ENCODE measurements at regions not wholly inside any gene's neighbourhood (a gene's known extent, or its start where the extent isn't known, plus 50 kb on each side); places are given as distances from the start of the nearest gene placed in this dataset.
"Not testable (repeated sequence)": the region's sequence is repeated elsewhere in the genome, so short reads cannot be mapped to it uniquely, and the experiment has no call there.

DNA sequence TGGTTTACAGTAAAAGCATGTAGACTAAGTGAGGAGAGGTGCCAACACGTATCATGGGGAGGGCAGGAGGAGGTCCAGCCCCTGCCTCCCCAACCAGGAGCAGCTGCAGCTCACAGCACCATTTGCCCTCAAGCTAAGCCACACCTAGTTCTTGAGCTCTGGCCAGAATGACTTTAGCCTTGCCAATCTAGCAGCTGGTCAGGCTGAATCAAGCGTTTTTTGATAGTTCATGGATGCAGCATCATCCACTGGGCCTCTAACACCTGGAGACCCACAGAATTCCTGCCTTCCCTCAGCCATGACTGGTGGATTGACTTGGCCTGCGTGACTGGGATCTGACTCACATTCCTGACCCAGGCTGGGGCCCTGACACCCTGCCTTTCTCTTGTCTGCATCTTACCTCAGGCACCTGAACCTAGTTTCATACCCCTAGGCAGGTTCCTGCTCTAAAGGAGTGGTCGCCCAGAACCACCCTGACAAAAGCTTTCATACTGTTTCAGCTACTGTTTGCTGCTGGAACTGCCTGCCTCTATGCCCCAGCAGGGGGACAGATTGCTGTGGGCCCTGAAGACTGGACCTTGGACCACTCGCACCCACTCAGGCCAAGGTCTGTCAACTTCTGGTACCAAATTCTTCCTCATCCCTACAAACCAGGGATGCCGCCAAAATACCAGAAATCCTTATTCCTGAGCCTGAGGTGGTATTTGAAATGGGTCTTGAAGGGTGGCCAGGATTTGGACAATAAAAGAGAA lies 122.3 kb downstream of the QRSL1 start:
- ChIA-PET POLR2A (no interaction called here), CTCF (no interaction called here)

DNA sequence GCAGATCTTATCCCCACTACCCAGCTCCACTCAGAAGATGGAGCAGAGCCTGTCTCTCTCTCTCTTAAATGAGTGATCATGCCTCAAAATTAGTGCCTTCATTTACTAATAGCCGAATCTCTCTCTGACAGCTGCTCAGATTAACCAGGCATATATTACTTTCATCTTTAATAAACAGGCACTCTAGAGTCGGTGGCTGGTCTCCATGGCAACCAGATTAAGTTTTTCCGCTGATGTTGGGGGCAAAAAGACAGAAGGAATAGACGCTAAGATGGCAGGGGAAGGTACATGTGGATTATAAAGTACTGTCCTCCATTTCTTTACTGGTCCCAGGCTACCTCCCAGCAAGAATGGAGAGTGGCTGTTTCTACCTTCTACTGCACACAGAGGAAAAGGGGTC lies 121.6 kb downstream of the QRSL1 start:
- CTCF ChIA-PET, result no interaction called here
- POLR2A ChIA-PET, result no interaction called here

DNA sequence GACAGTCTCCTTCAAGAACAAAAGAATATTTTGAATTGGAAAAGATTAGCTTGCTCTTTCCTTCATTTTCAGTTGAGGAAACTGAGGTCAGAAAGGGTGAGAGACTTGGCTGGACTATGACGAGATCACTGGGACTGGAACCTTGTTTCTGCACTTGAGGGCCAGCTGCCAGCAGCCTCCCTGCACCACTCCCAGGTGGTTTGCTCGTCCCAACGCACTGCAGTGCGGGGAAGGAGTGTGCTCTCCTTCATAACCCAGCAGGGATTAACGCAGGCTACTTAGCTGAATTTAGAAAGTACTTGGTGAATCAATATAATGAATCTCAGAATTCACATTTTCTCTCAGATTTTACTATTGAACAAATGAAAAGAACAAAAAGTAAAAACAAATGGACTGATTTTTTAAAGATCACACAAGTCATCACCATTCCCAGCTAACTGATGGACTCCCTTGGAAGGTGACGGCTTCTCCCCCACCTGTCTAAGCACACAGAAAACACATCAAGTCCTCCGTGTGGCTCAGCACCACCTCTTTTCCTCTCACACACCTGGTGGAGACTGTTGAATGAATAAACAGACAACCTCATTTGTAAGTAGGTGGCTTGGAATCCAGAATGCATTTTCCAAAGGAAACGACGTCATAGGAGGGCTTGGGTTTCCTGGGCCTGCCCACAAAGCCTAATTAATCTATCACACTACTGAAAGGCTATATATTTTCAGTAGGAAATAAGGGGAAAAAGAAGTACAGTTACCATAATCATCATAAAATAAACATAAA lies 121.0 kb downstream of the QRSL1 start:
- ChIA-PET CTCF (no interaction called here), POLR2A (no interaction called here)

DNA sequence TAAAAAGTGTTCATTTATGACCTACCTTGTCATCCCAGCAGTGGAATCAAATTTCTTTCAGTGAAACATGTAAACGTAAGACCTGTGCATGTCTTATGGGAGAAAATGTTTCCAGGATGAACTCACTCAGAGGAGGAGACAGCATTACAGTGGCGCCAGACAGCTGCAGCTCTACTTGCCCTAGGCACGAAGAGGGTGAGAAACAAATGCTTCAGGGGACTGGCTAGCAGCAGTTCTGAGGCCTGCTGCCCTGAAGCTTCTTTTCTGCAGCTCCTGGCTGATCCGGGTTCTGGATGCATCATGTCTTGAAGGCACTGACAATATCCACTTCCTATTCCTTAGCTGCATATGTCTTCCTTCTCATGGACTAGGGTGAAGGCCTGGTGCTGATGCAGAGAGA lies 120.2 kb downstream of the QRSL1 start:
- POLR2A ChIA-PET, result no interaction called here
- CTCF ChIA-PET, result no interaction called here

DNA sequence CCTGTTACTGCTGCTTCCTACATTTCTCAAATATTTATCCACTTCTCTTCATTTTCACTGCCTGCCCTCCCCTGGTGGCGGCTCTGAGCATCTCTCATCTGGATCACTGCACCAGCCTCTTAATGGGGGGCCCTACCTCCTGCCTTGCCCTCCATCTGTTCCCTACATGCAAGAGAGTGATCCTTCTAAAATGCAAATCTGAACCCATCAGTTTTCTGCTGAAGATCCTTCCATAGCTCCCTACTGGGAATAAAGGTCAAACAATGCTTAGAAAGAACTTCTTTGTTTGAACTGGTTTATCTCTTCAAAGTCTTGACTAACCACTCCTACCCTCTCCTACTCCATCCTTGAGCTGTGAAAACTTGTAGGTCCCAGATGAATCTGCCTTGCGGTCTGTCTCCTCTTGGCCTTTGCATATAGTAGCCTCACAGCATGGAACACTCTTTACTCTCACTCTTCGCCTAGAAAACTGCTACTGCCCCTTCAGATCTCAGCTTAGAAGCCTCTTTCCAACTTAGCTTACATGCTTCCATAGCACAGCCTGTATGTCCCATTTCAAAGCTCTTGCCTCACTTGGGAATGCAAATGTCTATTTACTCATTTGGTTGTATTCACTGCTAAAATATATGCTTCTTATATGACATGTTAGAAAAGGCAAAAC lies 119.3 kb downstream of the QRSL1 start:
- CTCF ChIA-PET, result no interaction called here
- POLR2A ChIA-PET, result no interaction called here

DNA sequence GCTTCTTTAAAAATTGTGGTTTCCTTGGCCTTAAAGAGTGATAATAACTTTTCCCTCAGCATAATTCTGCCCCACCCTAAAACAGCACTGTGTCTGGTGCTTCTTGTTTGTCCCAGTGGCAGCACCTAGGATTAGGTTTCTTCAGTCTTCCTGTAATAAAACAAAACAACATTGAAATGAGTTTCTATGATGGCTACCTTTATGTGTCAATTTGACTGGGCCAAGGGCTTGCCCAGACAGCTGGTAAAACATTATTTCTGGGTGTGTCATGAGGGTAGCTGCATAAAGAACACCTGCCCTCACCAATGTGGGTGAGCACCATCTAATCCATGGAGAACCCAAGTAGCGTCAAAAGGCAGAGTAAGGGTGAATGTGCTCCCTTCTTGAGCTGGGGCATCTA lies 117.8 kb downstream of the QRSL1 start:
- ChIA-PET POLR2A (no interaction called here), CTCF (no interaction called here)

DNA sequence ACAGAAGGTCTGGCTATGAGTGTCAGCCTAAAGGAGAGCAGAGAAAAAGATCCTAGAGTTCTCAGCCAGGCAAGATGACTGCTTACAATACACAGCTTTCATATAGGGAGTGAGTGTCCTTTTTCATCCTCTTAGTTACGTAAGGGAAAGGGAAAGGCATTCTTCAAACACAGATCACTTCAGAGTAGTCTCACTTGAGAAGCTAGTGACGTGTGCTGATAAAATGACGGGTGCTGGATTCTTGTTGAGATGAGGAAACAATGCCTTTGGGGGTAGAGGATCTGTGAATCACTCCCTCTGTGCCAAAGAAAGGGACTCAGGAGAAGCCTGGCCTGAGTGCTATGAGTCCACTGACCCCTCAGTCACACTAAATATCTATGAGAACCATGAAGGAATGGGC lies 117.3 kb downstream of the QRSL1 start:
- POLR2A ChIA-PET, result no interaction called here
- CTCF ChIA-PET, result no interaction called here

DNA sequence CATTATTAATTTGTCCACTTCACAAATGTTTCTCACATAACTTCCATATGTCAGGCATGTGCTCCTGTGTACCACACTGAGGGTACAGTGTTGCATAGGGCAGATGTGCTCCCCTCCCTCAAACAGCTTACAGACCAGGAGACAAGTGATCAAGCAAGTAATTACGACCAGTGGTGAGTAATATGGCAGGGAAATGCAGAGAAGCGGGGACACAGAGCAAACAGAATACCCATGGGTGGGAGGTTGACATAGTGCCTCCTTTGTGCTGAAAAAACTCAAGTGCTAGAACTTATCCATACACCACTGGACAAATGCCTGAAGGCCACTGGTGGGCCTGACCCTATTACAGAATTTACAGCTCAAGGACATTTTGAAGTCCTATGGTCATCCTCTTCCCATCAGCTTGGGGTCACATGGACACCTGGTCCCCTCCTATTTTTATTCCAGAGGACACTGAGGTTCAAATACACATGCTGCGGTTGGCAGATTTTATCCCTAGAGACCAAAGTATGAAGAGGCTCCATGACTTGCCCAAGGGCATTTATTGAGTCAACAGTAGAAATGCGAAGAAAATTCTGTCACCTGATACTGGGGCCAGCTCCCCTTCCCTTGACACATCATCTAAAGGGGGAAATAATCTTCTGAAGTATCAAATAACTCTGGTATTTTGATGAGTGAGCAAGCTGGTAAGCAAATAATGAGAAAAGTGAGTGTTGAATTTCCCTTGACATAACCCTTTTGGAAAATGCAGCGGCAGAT lies 116.6 kb downstream of the QRSL1 start:
- ChIA-PET POLR2A (no interaction called here), CTCF (no interaction called here)

DNA sequence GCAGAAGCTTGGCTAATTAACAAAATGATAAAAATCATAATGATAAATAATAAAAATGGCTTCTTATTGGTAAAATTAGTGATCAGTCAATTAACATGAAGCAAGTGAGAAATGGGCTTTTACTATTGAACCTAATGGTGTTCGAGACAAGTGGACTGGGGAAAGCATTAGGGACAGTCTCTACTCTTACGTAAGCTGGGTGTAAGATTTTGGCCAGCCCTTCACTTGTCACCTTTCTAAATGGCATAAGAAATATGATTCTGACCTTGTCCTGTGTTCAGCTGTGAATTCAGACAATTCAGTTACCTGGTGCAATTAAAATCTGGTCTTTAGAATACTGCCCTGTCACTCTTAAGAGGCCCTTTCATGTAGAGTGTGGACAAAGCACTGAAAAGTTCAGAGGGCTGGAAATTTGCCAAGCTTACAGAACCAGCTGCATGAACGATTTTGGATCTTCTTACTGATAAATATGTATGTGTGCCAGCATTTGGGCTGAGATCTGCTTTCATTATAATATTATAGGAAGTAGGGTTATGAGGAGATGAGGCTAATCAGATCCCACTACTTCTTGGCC lies 115.9 kb downstream of the QRSL1 start:
- POLR2A ChIA-PET, result no interaction called here
- CTCF ChIA-PET, result no interaction called here

DNA sequence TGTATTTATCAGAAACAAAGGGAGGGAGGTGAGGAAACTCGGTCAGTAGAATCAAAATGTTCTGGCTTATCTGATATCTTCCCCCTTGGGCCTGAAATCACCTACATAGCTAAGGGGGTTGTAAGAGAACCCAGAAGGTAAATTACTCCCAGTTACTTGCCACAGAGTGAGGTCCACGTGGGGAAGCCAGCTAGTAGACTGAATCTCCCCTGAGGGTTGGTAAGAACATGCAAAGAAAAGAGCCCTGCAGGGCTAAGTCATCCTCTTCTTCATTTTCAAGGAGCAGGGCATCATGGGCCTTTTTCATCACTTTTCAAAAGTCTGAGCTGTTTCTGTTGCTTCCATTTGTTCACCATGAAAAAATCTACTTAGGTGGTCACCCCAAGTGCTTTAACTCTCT lies 115.4 kb downstream of the QRSL1 start:
- ChIA-PET CTCF (no interaction called here), POLR2A (no interaction called here)

DNA sequence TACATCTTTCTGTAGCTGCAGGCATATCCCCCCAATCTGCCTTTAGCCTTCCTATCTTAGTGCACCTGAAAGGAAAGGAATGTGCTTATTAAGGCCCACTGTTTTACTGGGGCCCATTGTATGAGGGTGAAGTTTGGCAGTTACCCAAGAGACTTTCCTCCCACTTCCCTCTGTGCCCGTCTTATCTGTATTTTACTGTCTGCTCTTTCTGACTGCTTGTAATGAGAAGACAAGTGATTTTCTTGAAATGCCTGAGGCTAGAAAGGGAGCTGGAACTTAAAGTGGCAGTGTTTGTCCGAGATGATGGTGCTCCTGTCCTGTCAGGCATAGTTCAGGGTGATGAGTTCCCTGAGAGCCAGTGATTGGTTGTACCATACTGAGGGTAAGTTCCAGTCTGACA lies 114.7 kb downstream of the QRSL1 start:
- CTCF ChIA-PET, POLR2A ChIA-PET: not testable (repeated sequence)

DNA sequence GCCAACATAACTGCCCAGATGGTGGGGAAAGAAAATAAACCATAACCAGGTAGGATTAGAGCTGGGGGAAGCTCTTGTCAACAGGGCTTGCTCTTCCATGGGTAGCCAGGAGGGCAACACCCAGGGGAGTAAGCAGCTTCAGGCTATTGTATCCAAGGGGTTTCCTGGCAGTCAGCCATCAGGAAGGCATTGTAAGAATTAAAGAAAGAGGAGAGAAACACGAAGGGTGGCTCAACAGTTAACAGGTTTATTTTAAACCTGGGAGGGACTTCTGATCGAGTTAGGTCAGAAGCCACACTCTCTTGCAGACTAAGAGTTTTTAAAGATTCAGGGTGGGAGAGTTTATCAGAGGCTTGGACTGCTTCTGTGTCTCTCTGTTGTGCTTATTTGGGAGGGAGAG lies 114.2 kb downstream of the QRSL1 start:
- ChIA-PET CTCF (no interaction called here), POLR2A (no interaction called here)

DNA sequence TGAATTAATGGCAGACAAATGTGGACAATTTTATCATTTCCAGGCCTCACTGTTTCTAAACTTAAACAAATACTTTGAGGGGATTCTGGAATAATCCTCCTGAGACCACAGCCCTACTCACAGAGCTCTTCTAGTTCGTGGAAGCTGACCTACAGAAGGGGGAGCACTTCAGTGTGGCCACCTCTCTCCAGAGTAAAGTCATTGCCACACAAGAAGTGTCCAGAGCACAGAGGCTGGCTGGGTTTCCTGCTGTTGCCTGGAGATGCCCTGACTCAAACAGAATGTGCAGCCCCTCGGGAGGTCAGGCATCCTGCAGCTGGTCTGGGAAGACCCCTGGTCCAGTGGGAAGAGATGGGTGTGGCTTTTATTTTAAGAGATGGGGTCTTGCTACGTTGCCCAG lies 110.9 kb downstream of the QRSL1 start:
- POLR2A ChIA-PET, result no interaction called here
- CTCF ChIA-PET, result no interaction called here

DNA sequence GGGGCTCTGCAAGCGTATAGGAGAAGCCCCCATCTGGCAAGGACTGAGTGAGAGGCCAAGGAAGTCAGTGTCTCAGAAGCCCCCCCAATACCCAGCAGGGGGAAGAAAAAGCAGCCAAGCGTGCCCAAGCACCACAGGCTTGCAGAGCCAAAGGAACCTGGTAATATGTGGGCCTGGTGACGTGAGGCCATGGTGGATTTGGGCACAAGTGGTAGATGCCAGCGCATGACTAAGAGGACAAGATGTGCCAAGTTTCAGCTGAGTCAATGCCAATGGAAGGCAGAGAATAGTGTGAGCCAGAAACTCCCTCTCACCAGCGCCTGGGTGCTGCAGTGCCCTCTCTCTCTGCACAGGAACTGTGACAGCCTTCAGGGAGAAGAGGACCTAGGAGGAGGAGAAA lies 110.0 kb downstream of the QRSL1 start:
- ChIA-PET POLR2A (no interaction called here), CTCF (no interaction called here)

DNA sequence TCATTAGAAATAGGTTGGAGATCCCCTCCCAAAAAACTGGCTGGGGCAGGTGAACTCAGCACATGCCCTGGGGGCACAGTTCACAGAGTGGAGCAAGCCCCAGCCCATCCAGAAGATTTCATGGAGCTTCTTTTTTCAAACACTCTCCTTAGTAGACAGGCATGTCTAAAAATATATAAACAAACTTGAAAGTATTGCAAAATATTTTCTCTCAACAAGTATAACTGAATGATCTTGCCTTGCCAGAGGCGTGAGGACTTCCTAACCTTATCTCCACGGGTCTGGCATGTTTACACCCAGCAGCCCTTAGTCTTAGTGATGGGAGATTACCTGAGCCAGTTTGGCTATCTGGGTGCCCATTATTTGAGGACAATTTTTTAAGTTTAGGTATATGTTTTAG lies 107.1 kb downstream of the QRSL1 start:
- POLR2A ChIA-PET, result no interaction called here
- CTCF ChIA-PET, result no interaction called here

DNA sequence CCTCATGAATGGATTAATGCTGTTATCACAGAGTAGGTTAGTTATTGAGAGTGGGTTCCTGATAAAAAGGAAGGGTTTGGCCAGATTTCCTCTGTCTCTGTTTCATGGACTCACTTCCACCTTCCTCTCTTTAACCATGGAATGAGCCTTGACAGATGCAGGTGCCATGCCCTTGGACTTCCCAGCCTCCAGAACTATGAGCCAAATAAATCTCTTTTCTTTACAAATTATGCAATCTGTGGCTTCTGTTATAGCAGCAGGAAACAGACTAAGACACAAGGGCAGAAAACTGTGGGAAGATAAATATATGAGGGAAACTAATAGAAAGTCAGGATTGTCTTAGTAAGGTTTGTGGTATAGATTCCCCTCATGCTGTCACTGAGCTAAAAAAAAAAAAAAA lies 106.5 kb downstream of the QRSL1 start:
- CTCF ChIA-PET, result interaction anchor here (0.6 kb wide), 1 partner anchor 566 kb away, joined by 3 read pairs; no protein-coding TSS in a partner anchor

DNA sequence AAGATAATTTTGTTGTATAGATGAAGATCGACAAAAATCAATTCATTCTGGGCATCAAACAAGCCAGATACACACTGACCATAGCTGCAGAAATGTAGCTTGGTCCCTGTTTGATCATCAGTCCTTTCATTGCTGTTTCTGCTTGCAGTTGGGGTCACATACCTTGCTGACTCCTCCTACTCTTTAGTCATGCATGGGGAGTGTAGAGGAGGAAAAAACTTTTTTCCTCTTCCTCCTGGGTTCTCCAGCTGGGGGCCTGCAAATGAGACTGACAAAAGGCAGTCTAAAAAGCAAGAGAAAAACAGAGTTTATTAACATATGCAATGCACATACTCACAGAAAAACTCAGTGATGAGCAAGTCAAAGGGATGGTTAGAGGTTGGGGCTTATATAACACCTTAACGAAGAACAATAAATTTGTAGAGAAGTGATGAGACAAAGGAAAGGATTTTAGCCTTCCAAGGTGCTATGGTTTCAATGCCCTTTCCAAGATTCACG lies 105.8 kb downstream of the QRSL1 start:
- POLR2A ChIA-PET, result no interaction called here
- CTCF ChIA-PET, result no interaction called here

More for the DNA sequence above, 106.5 kb downstream of the QRSL1 start:
- POLR2A ChIA-PET, result interaction anchor here (0.5 kb wide), 1 partner anchor 661 kb away, joined by 3 read pairs; no protein-coding TSS in a partner anchor

DNA sequence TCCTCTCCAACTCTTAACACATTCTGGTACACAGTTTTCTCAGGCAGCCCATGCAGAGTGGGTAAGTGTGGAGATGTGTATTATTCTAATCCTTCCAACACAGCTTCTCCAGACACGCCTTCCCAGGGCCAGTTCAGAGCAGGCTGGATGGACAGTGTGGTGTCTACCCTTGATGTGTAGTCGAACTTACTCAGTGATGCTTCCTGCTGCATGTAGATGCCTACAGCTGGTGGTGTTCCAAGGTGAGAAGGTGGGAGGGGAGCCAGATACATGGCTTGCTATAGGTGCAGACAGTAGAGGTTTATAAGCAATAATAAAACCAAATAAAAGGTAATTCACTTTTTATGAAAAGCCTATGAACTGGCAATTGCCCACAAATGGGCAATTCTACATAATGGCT lies 104.0 kb downstream of the QRSL1 start:
- POLR2A ChIA-PET, result no interaction called here
- CTCF ChIA-PET, result no interaction called here

DNA sequence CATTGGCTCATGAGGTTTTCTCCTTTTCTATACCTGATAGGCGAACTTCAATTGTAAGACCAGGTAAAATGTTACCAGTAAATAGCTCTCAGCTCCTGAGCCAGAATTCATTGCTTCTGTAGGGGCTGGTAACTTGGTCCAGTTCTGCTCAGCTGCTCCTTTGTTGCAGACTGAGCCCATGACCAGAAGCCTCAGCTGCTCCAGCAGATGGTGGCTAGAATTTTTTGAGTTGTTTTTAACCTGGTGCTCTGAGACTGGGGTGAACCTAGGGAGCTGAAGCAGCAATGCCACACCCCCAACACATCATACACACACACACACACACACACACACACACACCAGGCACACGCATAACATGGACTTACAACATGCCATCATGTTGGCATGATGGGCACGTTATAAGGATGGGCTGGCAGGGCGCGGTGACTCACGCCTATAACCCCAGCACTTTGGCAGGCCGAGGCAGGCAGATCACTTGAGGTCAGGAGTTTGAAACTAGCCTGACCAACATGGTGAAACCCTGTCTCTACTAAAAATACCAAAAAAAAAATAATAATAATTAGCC lies 103.1 kb downstream of the QRSL1 start:
- ChIA-PET CTCF (no interaction called here), POLR2A (no interaction called here)

DNA sequence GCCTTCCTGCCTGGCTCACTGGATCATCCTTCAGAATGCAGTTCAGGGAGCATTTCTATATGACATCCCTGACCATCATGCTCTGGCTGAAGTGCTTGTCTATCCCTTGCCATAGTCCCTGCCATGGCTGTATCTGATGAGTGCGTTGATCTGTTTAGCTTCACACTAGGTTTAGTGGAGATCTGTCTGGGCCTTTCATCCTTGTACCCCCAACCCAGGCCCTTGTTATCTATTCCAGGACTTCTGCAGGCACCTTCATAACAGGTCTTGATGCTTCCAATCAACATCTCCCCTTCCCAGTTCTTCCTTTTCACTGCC lies 102.4 kb downstream of the QRSL1 start:
- POLR2A ChIA-PET, result no interaction called here

More for the DNA sequence above, 102.4 kb downstream of the QRSL1 start:
- CTCF ChIA-PET, result no interaction called here
